Lower lobe of right lung (tissue), 2 donors: ENCODE measurements at regions not wholly inside any gene's neighbourhood (a gene's known extent, or its start where the extent isn't known, plus 50 kb on each side); places are given as distances from the start of the nearest gene placed in this dataset.

Experiments used
- ATAC-seq, 2 donors: fragments of 200-7000 bp; cut with Tn5 transposase; one replicate each; pipeline ENCODE4 v1.9.1; 2020 to 2022; ENCODE audit warnings: mild to moderate bottlenecking in 2 of 2, moderate library complexity in 2 of 2
- DNase-seq: peaks from one replicate; pipeline ENCODE4 v3.0.0-alpha.2; 2020
- H3K27ac ChIP-seq: fragments of 200-600 bp; one replicate; pipeline ENCODE4 v1.8.0; 2022
- H3K27me3 ChIP-seq: fragments of 200-600 bp; one replicate; pipeline ENCODE4 v1.8.0; 2022; ENCODE audit warnings: low read depth
- H3K36me3 ChIP-seq: fragments of 200-600 bp; one replicate; pipeline ENCODE4 v1.8.0; 2022; ENCODE audit warnings: mild to moderate bottlenecking
- H3K4me1 ChIP-seq: fragments of 200-600 bp; one replicate; pipeline ENCODE4 v1.8.0; 2022
- H3K4me3 ChIP-seq: fragments of 200-600 bp; one replicate; pipeline ENCODE4 v1.8.0; 2022; ENCODE audit warnings: mild to moderate bottlenecking
- H3K9me3 ChIP-seq: fragments of 200-600 bp; one replicate; pipeline ENCODE4 v1.8.0; 2022
- intact Hi-C: fragments of 100-400 bp; cut with DNase I; formaldehyde crosslinking; loops from one replicate; pipeline ENCODE4 v1.11.0; 2022
- TF ChIP-seq, protein P1 (sequence below): fragments of 200-600 bp; IDR thresholded peaks from one replicate; pipeline ENCODE4 v1.8.0; 2022; ENCODE audit warnings: antibody characterized with exemption, mild to moderate bottlenecking
- donor health status: DM: no; HTN: yes; CAD: no; lungs with severe emphysema.

DNA sequence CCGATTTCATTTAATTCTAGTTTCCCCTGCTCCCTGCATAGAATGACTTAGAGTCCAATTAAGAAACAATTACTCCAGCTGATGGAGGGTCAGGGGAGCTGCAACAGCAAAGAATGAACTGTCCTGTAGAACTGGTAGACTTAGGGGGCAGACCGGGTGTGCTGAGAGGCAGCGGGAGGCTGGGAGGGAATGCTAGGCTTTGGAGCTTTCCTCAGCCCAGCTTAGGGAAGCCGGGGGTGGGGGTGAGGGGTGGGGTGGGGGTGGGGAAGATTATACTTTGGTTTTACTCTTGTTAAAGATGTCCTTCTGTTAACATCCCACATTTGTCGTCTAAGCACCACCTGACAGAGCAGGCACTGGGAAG is 458.6 kb upstream of the ASIC2 start:
- DNase-seq (no peak), ATAC-seq (no peak)
- Histone ChIP-seq H3K9me3 (no peaks in the 10 kb centered on the region), H3K4me1 (no peaks in the 10 kb centered on the region), H3K27me3 (peaks cover 6% of the 10 kb centered on the region), H3K4me3 (no peak overlapping the region), H3K27ac (no peak overlapping the region), H3K36me3 (no peaks in the 10 kb centered on the region)
- TF ChIP-seq, protein P1, sequence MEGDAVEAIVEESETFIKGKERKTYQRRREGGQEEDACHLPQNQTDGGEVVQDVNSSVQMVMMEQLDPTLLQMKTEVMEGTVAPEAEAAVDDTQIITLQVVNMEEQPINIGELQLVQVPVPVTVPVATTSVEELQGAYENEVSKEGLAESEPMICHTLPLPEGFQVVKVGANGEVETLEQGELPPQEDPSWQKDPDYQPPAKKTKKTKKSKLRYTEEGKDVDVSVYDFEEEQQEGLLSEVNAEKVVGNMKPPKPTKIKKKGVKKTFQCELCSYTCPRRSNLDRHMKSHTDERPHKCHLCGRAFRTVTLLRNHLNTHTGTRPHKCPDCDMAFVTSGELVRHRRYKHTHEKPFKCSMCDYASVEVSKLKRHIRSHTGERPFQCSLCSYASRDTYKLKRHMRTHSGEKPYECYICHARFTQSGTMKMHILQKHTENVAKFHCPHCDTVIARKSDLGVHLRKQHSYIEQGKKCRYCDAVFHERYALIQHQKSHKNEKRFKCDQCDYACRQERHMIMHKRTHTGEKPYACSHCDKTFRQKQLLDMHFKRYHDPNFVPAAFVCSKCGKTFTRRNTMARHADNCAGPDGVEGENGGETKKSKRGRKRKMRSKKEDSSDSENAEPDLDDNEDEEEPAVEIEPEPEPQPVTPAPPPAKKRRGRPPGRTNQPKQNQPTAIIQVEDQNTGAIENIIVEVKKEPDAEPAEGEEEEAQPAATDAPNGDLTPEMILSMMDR, result no peak
- intact Hi-C loops, result no loop called here

DNA sequence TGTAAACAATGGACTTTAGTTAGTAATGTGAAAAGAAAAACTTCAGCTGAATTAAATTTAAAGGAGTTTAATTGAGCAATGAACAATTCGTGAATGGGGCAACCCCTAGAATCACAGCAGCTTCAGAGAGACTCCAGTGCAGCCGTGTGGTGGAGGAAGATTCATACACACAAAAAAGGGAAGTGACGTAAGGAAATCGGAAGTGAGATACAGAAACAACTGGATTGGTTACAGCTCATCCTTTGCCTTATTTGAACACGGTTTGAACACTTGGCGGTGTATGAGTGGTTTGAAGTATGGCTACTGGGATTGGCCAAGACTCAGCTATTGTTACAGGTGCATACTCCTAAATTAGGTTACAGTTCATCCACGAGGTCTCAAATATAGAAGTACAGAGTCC is 460.4 kb upstream of the ASIC2 start:
- H3K27ac ChIP-seq, result no peak overlapping the region
- ATAC-seq (no peak), DNase-seq (no peak)
- intact Hi-C loops, result no loop called here
- H3K4me1 ChIP-seq, result no peaks in the 10 kb centered on the region
- TF ChIP-seq, protein P1, result no peak
- no peaks in the 10 kb centered on the region for H3K36me3 ChIP-seq
- H3K9me3 ChIP-seq, result no peaks in the 10 kb centered on the region
- peaks cover 6% of the 10 kb centered on the region for H3K27me3 ChIP-seq
- no peak overlapping the region for H3K4me3 ChIP-seq

DNA sequence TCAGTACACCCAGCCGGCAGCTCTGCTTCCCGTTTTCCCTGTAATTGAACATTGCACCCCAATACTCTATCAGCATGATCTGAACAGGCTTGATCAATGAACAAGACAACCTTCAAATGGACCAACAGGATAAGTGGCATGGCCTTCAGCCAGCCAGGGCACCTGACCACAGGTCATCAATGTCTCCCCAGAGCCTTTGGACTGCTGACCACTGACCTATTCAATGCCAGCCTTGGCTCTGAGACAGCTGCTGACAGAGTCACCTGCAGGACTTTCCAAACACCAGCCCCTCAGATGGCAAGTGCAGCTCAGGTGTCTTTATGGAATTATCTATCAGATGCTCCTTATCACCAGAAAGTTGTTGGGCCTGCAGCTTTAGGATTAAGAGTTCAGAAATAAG is 462.9 kb upstream of the ASIC2 start:
- Histone ChIP-seq H3K9me3 (no peaks in the 10 kb centered on the region), H3K4me3 (no peak overlapping the region), H3K27me3 (peaks cover 6% of the 10 kb centered on the region), H3K36me3 (no peaks in the 10 kb centered on the region), H3K27ac (no peak overlapping the region), H3K4me1 (no peaks in the 10 kb centered on the region)
- ATAC-seq, result no peak
- TF ChIP-seq, protein P1, result no peak
- no peak for DNase-seq
- intact Hi-C loops, result no loop called here

DNA sequence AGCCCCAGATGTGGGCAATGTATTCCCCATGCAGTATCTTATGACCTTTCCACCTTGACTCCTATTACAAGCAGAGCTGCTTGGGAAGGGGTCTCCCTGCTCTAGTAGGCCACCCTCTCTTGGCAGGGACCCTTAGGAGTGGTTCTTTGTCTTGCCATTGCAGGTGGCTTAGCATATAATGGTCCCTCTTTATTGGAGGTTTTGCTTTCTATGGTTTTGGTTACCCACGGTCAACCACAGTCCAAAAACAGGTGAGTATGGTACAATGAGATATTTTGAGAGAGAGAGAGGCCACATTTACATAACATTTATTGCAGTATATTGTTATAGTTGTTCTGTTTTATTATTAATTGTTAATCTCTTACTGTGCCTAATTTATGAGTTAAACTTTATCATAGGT is 472.8 kb upstream of the ASIC2 start:
- H3K27ac ChIP-seq, result no peak overlapping the region
- DNase-seq (no peak), ATAC-seq (no peak)
- H3K36me3 ChIP-seq, result no peaks in the 10 kb centered on the region
- no peaks in the 10 kb centered on the region for H3K4me1 ChIP-seq
- H3K4me3 ChIP-seq, result no peak overlapping the region
- H3K27me3 ChIP-seq, result no peaks in the 10 kb centered on the region
- H3K9me3 ChIP-seq, result no peaks in the 10 kb centered on the region
- TF ChIP-seq, protein P1, result no peak
- intact Hi-C loops, result no loop called here

DNA sequence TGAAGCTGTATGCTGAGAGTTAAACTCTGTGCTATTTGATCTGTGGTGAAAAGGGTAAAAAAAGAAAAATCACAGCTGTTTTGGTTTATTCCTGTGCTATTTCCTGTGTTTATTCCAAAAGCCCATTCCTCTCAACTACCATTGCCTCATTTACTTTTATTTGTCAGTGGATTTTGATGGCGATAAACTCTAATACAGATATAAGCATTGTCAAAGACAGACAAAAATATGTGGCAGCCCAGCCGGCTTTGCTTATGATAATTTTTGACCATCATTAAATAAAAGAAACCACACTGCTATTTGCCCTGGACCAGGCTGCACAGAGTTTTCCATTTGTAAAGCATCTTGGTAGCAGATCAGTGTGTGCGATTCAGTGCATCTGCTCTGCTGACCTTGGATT is 473.6 kb upstream of the ASIC2 start:
- DNase-seq, result no peak
- Histone ChIP-seq H3K9me3 (no peaks in the 10 kb centered on the region), H3K27me3 (no peaks in the 10 kb centered on the region), H3K36me3 (no peaks in the 10 kb centered on the region), H3K4me3 (no peak overlapping the region), H3K27ac (no peak overlapping the region), H3K4me1 (no peaks in the 10 kb centered on the region)
- no peak for ATAC-seq
- TF ChIP-seq, protein P1, result no peak
- intact Hi-C loops, result no loop called here

DNA sequence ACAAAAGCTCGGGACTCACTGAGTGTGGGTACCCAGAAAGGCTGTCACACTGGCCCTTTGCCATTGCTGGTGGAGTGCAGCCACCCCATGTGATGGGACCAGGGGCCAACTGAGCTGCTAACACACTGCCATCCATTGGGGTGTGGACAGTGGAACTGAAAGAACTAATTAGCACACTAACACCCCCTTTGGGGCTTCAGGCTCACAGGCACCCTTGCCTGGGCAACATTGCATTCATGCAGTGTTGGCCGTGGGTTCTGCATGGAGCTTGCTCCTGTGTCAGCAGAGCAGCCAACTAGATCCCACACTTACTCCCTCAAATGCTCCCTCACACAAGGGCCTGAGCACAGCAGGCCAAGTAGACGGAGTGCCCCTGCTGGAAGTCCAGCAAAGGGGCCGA is 476.0 kb upstream of the ASIC2 start:
- TF ChIP-seq, protein P1, result no peak
- DNase-seq (no peak), ATAC-seq (no peak)
- Histone ChIP-seq H3K27ac (no peak overlapping the region), H3K4me1 (no peaks in the 10 kb centered on the region), H3K4me3 (no peak overlapping the region), H3K36me3 (no peaks in the 10 kb centered on the region), H3K9me3 (no peaks in the 10 kb centered on the region), H3K27me3 (peaks cover 5% of the 10 kb centered on the region)
- intact Hi-C loops, result no loop called here
